Thyroid gland (tissue), 4 donors: ENCODE measurements at regions not wholly inside any gene's neighbourhood (a gene's known extent, or its start where the extent isn't known, plus 50 kb on each side); places are given as distances from the start of the nearest gene placed in this dataset.

Experiments used
- POLR2A ChIP-seq, 2 donors: fragments of 450-650 bp; IDR thresholded peaks; one replicate each; pipeline ENCODE4 v1.6.1; 2017; ENCODE audit warnings: antibody characterized with exemption in 2 of 2, mild to moderate bottlenecking in 2 of 2, moderate library complexity in 1 of 2
- TF ChIP-seq, protein P1 (sequence below), 6 experiments: fragments of 200-600 bp in 3 of 6; fragments of 450-650 bp in 3 of 6; sonication (generic) in 3 of 6; IDR thresholded peaks; one replicate each; pipeline ENCODE4 v1.5.1; 2016 to 2019; ENCODE audit warnings: antibody characterized with exemption in 6 of 6, mild to moderate bottlenecking in 2 of 6, inconsistent platforms in 1 of 6, moderate library complexity in 1 of 6

DNA sequence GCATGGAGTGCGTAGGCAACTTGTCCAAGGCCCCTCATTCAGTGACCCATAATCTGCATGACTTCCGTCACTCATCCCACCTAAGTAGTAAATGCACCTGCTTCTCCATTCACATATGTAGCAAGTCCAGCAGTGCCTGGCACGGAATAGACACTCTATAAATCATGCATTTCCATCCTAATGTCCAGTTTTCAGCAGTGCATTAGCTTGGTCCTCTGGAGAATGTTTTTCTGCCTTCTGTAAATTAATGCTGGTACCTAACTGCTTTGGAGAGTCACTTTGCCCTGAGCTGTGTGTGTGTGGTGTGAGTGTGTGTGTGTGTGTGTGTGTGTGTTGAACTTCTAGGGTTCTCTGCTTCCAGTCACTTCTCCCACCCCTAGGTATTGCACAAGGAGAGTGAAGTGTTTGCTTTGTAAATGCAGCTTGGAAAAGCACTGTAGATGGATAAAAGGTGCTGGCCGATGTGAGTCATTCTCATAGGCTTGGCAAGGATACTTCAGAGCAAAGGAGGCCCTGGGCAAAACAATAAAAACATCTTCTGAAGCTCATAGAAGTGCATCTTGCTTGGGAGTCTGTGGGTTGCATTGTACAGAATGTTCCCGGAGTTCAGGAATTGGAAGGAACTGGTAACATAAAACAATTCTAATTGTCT, 181.8 kb downstream of the KATNAL1 start:
- no peak for TF ChIP-seq POLR2A (IDR thresholded peaks at IDR 0.05)
- TF ChIP-seq, protein P1, sequence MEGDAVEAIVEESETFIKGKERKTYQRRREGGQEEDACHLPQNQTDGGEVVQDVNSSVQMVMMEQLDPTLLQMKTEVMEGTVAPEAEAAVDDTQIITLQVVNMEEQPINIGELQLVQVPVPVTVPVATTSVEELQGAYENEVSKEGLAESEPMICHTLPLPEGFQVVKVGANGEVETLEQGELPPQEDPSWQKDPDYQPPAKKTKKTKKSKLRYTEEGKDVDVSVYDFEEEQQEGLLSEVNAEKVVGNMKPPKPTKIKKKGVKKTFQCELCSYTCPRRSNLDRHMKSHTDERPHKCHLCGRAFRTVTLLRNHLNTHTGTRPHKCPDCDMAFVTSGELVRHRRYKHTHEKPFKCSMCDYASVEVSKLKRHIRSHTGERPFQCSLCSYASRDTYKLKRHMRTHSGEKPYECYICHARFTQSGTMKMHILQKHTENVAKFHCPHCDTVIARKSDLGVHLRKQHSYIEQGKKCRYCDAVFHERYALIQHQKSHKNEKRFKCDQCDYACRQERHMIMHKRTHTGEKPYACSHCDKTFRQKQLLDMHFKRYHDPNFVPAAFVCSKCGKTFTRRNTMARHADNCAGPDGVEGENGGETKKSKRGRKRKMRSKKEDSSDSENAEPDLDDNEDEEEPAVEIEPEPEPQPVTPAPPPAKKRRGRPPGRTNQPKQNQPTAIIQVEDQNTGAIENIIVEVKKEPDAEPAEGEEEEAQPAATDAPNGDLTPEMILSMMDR (IDR thresholded peaks at IDR 0.05) = no peak
